IgD-negative memory B cell (primary cell): ENCODE measurements at regions not wholly inside any gene's neighbourhood (a gene's known extent, or its start where the extent isn't known, plus 50 kb on each side); places are given as distances from the start of the nearest gene placed in this dataset.

ENCODE experiments used
- H3K27ac Mint-ChIP-seq, 3 donors: one replicate each; pipeline ENCODE4 v1.8.0; 2020 to 2022; ENCODE audit warnings: mild to moderate bottlenecking in 3 of 3, mixed read lengths in 3 of 3, moderate library complexity in 1 of 3
- H3K27me3 Mint-ChIP-seq: one replicate; pipeline ENCODE4 v1.8.0; 2021; ENCODE audit warnings: mixed read lengths
- H3K36me3 Mint-ChIP-seq: one replicate; pipeline ENCODE4 v1.8.0; 2020; ENCODE audit warnings: mild to moderate bottlenecking, mixed read lengths
- H3K4me1 Mint-ChIP-seq, 3 donors: one replicate each; pipeline ENCODE4 v1.8.0; 2020 to 2022; ENCODE audit warnings: mixed read lengths in 3 of 3, mild to moderate bottlenecking in 1 of 3
- H3K4me3 Mint-ChIP-seq, 4 donors: one replicate each; pipeline ENCODE4 v1.8.0; 2020 to 2022; ENCODE audit warnings: mild to moderate bottlenecking in 4 of 4, mixed read lengths in 4 of 4, moderate library complexity in 3 of 4
- H3K9me3 Mint-ChIP-seq, 3 donors: one replicate each; pipeline ENCODE4 v1.8.0; 2020 to 2021; ENCODE audit warnings: mixed read lengths in 3 of 3, mild to moderate bottlenecking in 1 of 3

- Mint-ChIP-seq H3K36me3 (no peaks in the 10 kb centered on the region), H3K9me3 (peaks cover 3 to 4% (median 3%) of the 10 kb centered on the region in 3 donors), H3K4me3 (no peak overlapping the region), H3K27me3 (no peaks in the 10 kb centered on the region), H3K4me1 (no peaks in the 10 kb centered on the region), H3K27ac (no peak overlapping the region)
Measured at GRCh38 chr12:30384976-30385375, 310.7 kb downstream of the IPO8 start.

- peaks cover 9 to 15% (median 10%) of the 10 kb centered on the region in 3 donors for H3K9me3 Mint-ChIP-seq
- H3K27me3 Mint-ChIP-seq: no peaks in the 10 kb centered on the region
- no peak overlapping the region for H3K4me3 Mint-ChIP-seq
- H3K36me3 Mint-ChIP-seq: no peaks in the 10 kb centered on the region
- H3K27ac Mint-ChIP-seq: no peak overlapping the region
- H3K4me1 Mint-ChIP-seq: no peaks in the 10 kb centered on the region
Measured at GRCh38 chr12:30378307-30378706, 317.4 kb downstream of the IPO8 start.

DNA sequence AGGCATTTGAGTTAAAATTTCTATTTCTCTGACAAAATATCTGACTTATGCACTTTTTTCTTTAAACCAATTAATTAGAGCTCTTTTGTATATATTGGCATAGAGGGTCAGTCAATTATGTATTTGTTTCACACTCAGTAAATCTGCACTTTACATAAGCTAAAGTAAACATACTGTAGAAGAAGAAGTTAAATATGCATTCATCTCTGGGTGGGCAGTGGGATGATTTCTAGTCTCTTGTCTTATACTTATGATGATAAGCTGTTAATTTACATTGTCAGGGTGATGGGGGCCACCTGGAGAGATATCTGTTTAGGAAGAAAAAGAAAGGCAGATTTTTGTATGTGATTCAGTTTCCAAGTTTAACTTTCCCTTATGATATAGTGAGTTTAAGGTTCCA, 330.8 kb downstream of the IPO8 start:
- peaks cover 7 to 9% (median 8%) of the 10 kb centered on the region in 3 donors for H3K9me3 Mint-ChIP-seq
- H3K27ac Mint-ChIP-seq: no peak overlapping the region
- no peaks in the 10 kb centered on the region for H3K4me1 Mint-ChIP-seq
- H3K27me3 Mint-ChIP-seq: no peaks in the 10 kb centered on the region
- H3K36me3 Mint-ChIP-seq: no peaks in the 10 kb centered on the region
- H3K4me3 Mint-ChIP-seq: no peak overlapping the region

DNA sequence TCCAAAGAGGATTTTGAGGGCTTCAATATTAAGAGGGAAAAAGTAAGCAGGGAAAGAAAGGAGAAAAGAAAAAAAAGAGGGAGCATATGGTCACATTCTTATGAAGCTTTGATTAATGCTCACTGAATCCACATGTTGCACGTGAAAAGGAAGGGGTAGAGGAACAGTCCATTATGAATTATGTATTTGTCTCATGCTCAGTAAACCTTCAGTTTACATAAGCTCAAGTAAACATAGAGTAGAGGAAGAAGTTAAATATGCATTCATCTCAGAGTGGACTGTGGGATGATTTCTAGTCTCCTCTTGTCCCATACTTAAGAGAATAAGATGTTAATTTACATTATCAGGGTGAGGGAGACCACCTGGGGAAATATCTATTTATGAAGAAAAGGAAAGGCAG, 334.5 kb downstream of the IPO8 start:
- Mint-ChIP-seq H3K27ac (no peak overlapping the region), H3K4me1 (no peaks in the 10 kb centered on the region), H3K36me3 (no peaks in the 10 kb centered on the region), H3K27me3 (no peaks in the 10 kb centered on the region), H3K4me3 (no peak overlapping the region), H3K9me3 (peaks cover 5 to 6% (median 6%) of the 10 kb centered on the region in 3 donors)

GRCh38 chr12:30358671-30359070, 337.0 kb downstream of the IPO8 start:
- Mint-ChIP-seq H3K36me3 (no peaks in the 10 kb centered on the region), H3K9me3 (peaks cover 5 to 6% (median 6%) of the 10 kb centered on the region in 3 donors), H3K27ac (no peak overlapping the region), H3K4me3 (no peak overlapping the region), H3K27me3 (no peaks in the 10 kb centered on the region), H3K4me1 (no peaks in the 10 kb centered on the region)

DNA sequence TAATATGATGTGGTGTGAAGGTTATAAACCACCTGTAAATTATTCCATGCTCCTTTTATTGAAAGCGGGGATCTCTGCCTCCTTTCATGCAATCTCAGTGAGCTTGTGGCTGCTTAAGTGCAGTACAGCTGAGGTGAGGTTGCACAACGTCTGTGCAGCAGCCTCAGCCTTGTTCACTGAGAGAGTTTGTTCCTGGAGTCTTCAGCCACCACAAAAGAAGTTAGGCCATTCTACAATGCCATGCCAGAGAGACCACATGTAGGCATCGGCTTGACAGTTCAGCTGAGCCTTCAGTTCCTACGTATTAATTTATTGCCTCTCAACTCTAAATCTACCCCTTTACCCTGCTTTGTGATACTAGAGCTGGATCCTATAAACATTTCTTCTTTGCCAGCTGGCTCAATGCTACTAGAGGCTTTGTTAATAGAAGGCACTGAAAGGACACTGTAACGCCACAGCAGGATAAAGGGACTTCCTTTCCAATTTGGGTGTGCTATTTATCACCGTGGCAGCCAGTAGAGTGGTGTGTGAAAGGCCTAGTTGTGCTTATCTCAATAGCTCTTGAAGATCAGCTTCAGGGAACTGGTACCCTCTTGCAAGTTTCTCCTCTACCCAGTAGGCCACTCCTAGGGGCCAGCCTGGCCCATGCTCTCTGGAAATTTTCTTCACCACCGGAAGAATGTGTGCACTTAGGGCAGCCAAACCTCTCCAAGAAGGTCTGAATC, 337.7 kb downstream of the IPO8 start:
- no peak overlapping the region for H3K27ac Mint-ChIP-seq
- H3K4me3 Mint-ChIP-seq: no peak overlapping the region
- no peaks in the 10 kb centered on the region for H3K27me3 Mint-ChIP-seq
- H3K36me3 Mint-ChIP-seq: no peaks in the 10 kb centered on the region
- no peaks in the 10 kb centered on the region for H3K4me1 Mint-ChIP-seq
- H3K9me3 Mint-ChIP-seq: peaks cover 2 to 8% (median 6%) of the 10 kb centered on the region in 3 donors

DNA sequence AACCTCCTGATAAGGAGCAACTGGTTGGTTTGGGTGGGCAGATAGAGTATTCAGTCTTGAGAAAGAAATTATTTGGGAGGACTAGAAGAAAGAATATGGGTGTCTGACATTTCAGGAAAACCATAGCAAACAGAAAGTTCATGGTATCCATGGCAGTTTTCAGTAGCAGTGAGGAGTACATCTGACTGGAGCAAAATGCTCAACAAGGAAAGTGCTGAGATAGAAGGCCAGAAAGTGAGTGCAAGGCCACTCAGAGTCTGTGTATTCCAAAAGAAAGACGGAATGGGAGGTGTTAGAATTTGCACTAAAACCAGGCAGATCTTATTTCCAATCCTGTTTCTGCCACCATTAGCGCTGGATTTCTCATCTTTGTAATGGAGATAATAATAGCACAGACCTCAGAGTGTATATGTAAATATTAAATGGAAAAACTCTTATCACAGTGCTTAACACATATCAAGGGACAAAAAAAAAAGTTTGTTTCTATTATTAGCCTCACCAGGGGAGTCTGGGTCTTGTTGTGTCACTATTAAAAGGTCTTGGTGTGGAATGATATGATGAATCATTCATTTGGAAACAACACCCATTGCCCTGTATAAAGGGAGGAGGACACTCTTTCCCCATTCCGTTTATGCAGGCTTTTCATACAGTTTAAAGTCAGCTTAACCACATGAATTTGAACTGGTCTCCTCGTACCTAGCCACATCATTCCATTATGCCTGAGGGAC, 349.8 kb downstream of the IPO8 start:
- peaks cover 5 to 15% (median 11%) of the 10 kb centered on the region in 3 donors for H3K9me3 Mint-ChIP-seq
- no peaks in the 10 kb centered on the region for H3K36me3 Mint-ChIP-seq
- no peak overlapping the region for H3K27ac Mint-ChIP-seq
- H3K4me3 Mint-ChIP-seq: no peak overlapping the region
- H3K4me1 Mint-ChIP-seq: no peaks in the 10 kb centered on the region
- no peaks in the 10 kb centered on the region for H3K27me3 Mint-ChIP-seq

DNA sequence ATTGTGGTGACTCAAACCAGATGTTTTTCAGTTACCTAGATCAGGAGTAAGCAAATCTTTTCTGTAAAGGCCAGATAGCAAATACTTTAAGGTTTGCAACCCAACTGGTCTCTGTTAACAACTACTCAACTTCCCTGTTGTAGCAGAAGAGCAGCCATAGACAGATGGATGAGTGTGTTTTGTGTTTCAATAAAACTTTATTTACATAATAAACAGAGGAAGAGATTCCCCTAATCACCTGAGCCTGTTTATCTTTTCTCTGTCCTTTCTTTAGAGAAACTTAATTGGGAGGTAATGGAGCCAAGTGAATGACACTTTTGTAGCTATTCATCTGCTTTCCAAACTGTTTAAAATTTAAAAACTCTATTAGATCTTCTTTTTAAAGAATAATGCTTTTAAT, 365.1 kb downstream of the IPO8 start:
- Mint-ChIP-seq H3K27me3 (no peaks in the 10 kb centered on the region), H3K27ac (no peak overlapping the region), H3K4me1 (no peaks in the 10 kb centered on the region), H3K36me3 (no peaks in the 10 kb centered on the region), H3K9me3 (peaks cover 0 to 3% (median 0%) of the 10 kb centered on the region in 3 donors), H3K4me3 (no peak overlapping the region)

GRCh38 chr12:30329281-30329680, 366.4 kb downstream of the IPO8 start:
- Mint-ChIP-seq H3K27me3 (no peaks in the 10 kb centered on the region), H3K27ac (no peak overlapping the region), H3K4me1 (no peaks in the 10 kb centered on the region), H3K9me3 (peaks cover 0 to 3% (median 0%) of the 10 kb centered on the region in 3 donors), H3K4me3 (no peak overlapping the region), H3K36me3 (no peaks in the 10 kb centered on the region)

DNA sequence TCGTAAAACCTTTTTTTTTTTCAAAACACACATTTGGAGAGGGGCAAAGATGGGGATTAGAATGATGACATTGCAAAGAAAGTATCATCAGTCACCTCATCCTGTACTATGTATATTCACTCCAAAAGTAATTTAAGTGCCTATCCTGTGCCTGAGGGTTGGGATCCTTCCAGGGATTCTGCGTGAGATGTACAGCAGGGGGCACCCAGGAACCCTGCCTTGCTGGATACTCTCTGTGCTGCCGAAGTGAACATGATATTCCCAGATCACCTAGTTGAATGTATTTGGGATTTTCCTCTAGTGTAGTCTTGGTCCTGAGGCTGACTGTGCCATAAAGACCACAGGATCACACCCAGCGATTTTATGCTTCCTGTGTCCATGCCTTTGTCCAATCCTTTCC, 372.7 kb downstream of the IPO8 start:
- no peaks in the 10 kb centered on the region for H3K36me3 Mint-ChIP-seq
- H3K4me1 Mint-ChIP-seq: no peaks in the 10 kb centered on the region
- H3K9me3 Mint-ChIP-seq: peaks cover 2 to 8% (median 5%) of the 10 kb centered on the region in 3 donors
- H3K4me3 Mint-ChIP-seq: no peak overlapping the region
- no peak overlapping the region for H3K27ac Mint-ChIP-seq
- H3K27me3 Mint-ChIP-seq: no peaks in the 10 kb centered on the region

DNA sequence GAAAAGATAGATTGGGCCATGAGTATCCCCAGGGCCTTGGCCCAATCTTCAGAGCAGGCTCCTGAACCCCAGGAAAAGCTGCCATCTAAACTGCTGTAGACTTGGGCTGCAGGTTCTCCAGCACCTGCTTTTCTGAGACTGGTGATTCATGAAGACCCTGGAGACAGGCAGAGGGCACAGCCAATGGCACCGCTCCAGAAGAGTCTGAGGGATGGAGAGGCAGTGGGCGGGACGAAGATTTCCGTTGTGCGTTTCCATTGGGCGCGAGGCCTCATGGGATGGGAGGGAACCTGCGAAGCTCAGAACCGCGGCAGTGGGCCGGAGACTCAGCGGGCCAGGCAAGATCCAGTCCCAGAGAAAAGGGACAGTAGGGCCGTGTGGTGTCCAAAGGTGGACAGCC, 375.1 kb downstream of the IPO8 start:
- no peaks in the 10 kb centered on the region for H3K36me3 Mint-ChIP-seq
- no peaks in the 10 kb centered on the region for H3K27me3 Mint-ChIP-seq
- no peaks in the 10 kb centered on the region for H3K4me1 Mint-ChIP-seq
- H3K4me3 Mint-ChIP-seq: no peak overlapping the region
- H3K9me3 Mint-ChIP-seq: peaks cover 2 to 12% (median 11%) of the 10 kb centered on the region in 3 donors
- H3K27ac Mint-ChIP-seq: no peak overlapping the region

DNA sequence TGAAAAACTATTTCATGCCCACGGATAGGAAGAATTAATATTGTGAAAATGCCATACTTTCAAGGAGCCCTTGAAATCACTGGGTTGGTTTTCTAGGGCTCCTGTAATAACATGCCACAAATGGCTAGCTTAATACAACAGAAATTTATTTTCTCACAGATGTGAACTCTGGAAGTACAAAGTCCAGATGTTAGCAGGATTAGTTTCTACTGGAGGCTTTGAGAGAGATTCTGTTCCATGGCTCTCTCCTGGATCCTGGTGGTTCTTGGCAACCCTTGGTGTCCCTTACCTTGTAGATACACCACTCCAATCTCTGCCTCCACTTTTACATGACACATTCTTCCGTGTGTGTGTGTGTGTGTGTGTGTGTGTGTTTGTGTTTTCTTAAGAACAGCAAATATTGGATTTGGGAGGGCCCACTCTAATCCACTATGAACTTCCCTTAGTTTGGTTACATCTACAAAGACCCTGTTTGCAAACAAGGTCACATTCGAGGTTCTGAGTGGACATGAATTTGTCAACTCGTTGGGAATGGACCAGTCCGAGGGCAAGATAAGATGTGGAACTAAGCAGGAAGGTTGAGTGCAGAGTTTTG, 381.1 kb downstream of the IPO8 start:
- no peak overlapping the region for H3K27ac Mint-ChIP-seq

DNA sequence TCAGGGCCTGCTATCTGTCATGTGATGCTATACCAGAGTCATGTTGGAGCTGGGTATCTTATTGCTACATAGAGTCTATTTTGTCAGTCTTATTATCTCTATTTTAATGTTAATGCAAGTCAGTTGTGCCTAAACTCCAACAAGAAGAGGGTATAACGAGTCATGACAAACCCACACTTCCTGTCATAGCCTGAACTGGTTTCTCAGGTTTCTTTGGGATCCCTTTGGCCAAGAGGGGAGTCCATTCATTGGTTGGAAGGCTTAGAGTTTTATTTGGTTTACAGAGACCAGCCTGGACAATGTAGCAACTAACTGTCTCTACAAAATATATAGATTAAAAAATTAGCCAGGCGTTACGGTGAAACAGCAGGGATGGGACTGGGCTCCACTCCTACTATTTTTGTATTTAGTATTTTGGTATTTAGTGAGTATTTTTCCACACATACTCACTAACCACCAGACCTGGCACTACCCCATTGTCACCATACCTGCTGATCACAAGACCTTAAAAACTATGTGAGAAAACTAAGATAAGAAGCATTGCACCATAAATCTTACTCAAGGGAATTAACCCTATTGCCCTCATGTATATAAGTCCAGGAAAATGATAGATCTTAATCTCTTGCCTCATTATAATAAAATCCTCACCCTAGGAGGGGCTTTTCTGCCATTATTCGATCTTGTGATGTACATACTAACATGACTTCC, 387.5 kb downstream of the IPO8 start:
- H3K4me1 Mint-ChIP-seq: peaks cover 0 to 2% (median 0%) of the 10 kb centered on the region in 3 donors
- no peak overlapping the region for H3K27ac Mint-ChIP-seq
- H3K4me3 Mint-ChIP-seq: no peak overlapping the region
- H3K36me3 Mint-ChIP-seq: peaks cover 2% of the 10 kb centered on the region
- H3K9me3 Mint-ChIP-seq: peaks cover 4 to 15% (median 5%) of the 10 kb centered on the region in 3 donors
- H3K27me3 Mint-ChIP-seq: no peaks in the 10 kb centered on the region

More for the DNA sequence above, 381.1 kb downstream of the IPO8 start:
- Mint-ChIP-seq H3K27me3 (no peaks in the 10 kb centered on the region), H3K4me3 (no peak overlapping the region), H3K4me1 (no peaks in the 10 kb centered on the region), H3K9me3 (peaks cover 6 to 16% (median 8%) of the 10 kb centered on the region in 3 donors), H3K36me3 (no peaks in the 10 kb centered on the region)

GRCh38 chr12:30304528-30304927, 391.1 kb downstream of the IPO8 start:
- H3K27me3 Mint-ChIP-seq: no peaks in the 10 kb centered on the region
- H3K36me3 Mint-ChIP-seq: peaks cover 2% of the 10 kb centered on the region
- peaks cover 0 to 8% (median 2%) of the 10 kb centered on the region in 3 donors for H3K9me3 Mint-ChIP-seq
- H3K27ac Mint-ChIP-seq: no peak overlapping the region
- peaks cover 0 to 2% (median 0%) of the 10 kb centered on the region in 3 donors for H3K4me1 Mint-ChIP-seq
- no peak overlapping the region for H3K4me3 Mint-ChIP-seq

GRCh38 chr12:30301291-30301690, 394.4 kb downstream of the IPO8 start:
- peaks cover 0 to 2% (median 0%) of the 10 kb centered on the region in 3 donors for H3K4me1 Mint-ChIP-seq
- no peaks in the 10 kb centered on the region for H3K27me3 Mint-ChIP-seq
- peak overlapping the region in 1 of 3 donors; percentile 78 for H3K27ac Mint-ChIP-seq
- H3K4me3 Mint-ChIP-seq: no peak overlapping the region
- H3K9me3 Mint-ChIP-seq: peaks cover 0 to 12% (median 3%) of the 10 kb centered on the region in 3 donors
- H3K36me3 Mint-ChIP-seq: peaks cover 2% of the 10 kb centered on the region
